Right ventricle myocardium inferior (tissue), 1 donor: ENCODE measurements at regions not wholly inside any gene's neighbourhood (a gene's known extent, or its start where the extent isn't known, plus 50 kb on each side); places are given as distances from the start of the nearest gene placed in this dataset.

Experiments
- ATAC-seq: fragments of 200-7000 bp; cut with Tn5 transposase; one replicate; pipeline ENCODE4 v1.9.1; 2020; ENCODE audit warnings: mild to moderate bottlenecking, moderate library complexity
- DNase-seq: peaks from one replicate; pipeline ENCODE4 v3.0.0; 2021; ENCODE audit errors: missing footprints
- intact Hi-C: fragments of 100-400 bp; cut with DNase I; formaldehyde crosslinking; loops from one replicate; pipeline ENCODE4 v1.11.0; 2022
- donor health status: DM: no; HTN: yes; CAD: no; lungs with severe emphysema.

- intact Hi-C loops, result no loop called here
- ATAC-seq, result no peak
Measured at GRCh38 chr13:44210525-44210924, 163.1 kb upstream of the SERP2 start.

GRCh38 chr13:44211286-44211685, 162.3 kb upstream of the SERP2 start:
- peak; percentile 49 for ATAC-seq
- no peak for DNase-seq
- intact Hi-C loops, result no loop called here

More at GRCh38 chr13:44210525-44210924, 163.1 kb upstream of the SERP2 start:
- no peak for DNase-seq

GRCh38 chr13:44211704-44212346, 161.8 kb upstream of the SERP2 start:
- intact Hi-C loops, result no loop called here
- DNase-seq, result no peak
- ATAC-seq, result no peak

DNA sequence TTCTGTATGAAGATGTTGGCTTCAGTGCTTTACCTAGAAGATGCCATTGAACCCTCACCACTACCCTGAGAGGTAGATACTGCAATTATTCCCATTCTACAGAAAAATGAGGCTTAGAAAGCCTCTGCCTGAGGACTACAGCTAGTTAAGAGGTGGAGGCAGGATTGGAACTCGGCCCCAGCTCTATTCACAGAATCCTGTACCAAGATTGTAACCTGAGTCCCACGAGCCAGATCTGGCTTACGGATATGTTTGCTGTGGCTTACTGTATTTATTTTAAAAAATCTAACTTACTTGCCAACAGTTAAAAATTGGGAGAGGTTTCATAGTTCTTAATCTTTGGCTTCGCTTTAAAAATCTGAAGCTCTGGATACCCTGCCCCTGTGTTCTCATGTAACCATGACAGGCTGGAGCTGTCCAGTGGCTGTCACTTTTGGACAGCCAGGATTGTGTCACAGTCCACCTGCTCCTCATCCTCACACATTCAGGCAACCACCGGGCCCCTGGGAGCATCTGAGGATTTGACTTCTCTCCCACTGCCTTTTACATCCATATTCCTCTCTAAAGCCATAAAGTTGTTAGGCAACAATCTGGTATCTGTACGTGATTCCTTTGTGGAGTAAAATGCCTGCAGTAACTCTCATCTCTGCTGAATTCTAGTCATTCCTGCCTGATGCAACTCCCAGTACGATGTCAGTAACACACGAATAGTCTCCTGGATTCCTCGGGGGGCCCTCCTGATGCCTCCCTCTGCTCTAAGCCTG, 160.8 kb upstream of the SERP2 start:
- DNase-seq (peak; percentile 84), ATAC-seq (peak; percentile 90)
- intact Hi-C loops, result no loop called here

DNA sequence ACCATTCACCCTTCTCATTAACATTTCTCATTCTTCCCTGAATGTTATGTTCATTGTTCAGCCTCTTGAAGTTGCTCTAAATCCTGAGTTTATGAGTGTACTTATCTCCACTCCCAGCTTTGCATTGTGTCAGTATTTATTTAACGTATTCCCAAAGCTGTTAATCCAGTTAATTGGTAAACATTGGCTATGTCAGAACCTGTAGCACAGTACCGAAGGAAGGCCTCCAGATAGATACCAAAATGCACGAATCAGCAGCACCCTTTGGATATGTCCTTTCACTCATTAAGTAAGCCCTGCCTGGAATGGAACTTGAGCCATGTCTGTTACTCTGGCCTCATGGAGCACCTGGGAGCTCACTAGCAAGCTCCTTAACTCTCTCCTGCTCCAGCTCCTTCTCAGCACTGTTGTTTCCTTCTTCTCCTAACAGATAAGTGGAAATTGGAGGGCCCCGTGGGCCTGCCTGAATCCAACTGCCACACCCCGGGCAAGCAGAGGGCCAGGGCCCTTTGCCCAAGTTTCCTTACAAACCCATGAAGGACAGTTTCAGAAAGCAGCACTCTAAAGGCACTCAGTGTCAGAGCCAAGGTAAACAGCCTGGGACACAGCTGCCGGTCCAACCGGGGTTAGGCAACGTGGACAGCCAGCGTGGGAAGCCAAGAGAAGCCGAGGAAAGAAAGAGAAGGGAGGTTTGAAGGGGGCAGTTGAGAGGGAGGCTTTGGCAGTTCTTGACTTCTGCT, 155.0 kb upstream of the SERP2 start:
- ATAC-seq (peak; percentile 94), DNase-seq (peak; percentile 82)
- intact Hi-C loops, result no loop called here

- DNase-seq (no peak), ATAC-seq (peak; percentile 16)
- intact Hi-C loops, result no loop called here
Measured at GRCh38 chr13:44219577-44220548, 153.8 kb upstream of the SERP2 start.

DNA sequence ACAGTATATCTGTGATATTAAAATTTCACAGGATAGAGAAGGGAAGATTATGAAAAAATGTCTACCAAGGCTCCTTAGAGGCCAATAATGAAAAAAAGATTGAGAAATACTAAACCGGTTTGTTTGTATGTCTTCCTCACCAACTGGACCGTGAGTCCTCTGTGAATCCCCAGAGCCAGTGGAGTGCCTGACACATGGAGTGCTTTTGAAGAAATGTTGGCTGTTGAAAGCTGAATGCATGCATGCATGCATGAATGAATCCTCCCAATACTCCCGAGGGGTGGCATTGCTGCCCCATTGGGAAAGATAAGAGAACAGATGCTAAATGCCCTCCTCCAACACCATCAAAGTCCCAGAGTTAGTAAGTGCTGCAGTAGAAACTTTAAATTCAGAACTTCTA, 152.7 kb upstream of the SERP2 start:
- intact Hi-C loops, result no loop called here
- ATAC-seq, result no peak
- DNase-seq, result no peak

DNA sequence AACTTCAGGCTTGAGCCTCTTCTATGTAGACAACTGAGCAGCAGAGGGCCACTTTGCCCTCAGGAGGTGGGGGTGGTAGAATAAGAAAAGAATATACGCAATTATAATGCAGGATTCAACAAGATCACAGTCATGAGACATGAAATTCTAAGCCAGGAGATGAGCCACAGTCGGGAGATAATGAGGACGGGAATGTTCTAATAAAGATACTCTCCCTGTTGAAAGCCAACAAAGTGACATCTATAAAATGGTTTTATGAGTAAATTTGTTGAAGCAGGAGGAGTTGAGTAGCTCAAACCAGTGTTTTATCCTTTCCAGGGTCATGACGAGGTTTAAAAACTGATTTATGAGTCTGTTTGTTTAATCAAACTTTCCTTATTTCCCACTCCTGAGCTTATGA, 152.0 kb upstream of the SERP2 start:
- DNase-seq, result no peak
- intact Hi-C loops, result no loop called here
- no peak for ATAC-seq

GRCh38 chr13:44223770-44224444, 149.7 kb upstream of the SERP2 start:
- intact Hi-C loops, result no loop called here
- DNase-seq (no peak), ATAC-seq (no peak)

GRCh38 chr13:44224450-44225149, 149.0 kb upstream of the SERP2 start:
- ATAC-seq (peak; percentile 95), DNase-seq (no peak)
- intact Hi-C loops, result no loop called here

DNA sequence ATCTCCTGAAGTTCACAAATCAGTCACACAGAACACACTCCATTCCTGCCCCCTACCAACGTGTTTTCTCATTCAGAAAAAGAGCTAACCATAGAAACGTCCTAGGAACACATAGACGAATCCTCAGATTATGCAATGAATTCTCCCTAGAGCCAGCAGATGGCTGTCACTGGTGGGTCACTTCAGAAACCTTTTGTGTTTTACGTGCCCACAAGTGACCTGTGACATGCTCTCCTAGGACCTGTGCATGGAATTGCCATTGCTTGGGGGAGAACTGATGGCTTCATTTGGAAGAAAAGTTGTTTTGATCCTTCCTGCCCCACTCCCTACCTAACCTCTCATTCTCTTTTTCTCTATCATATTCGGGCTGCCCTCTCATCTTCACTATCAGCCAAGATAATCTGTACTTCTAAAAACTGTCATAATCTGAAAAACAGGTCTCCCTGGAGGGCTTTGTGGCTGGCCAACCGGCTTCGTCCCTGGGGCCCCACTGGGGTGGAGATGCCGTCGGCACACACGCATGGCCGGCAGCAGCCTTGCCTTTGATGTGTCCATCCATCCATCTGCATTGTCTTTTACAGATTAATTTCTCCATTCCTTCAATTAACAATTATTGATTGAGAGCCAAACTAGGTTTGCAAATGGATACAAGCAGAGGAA, 144.1 kb upstream of the SERP2 start:
- ATAC-seq, result no peak
- intact Hi-C loops, result loop anchor here (10.0 kb wide), 1 partner anchor 325 kb away; no protein-coding TSS in a partner anchor

GRCh38 chr13:44230071-44230470, 143.6 kb upstream of the SERP2 start:
- DNase-seq, result no peak
- intact Hi-C loops, result loop anchor here (10.0 kb wide), 1 partner anchor 325 kb away; no protein-coding TSS in a partner anchor
- no peak for ATAC-seq

More for the DNA sequence above, 144.1 kb upstream of the SERP2 start:
- no peak for DNase-seq

GRCh38 chr13:44230736-44231135, 142.9 kb upstream of the SERP2 start:
- no peak for DNase-seq
- intact Hi-C loops, result loop anchor here (10.0 kb wide), 1 partner anchor 326 kb away; no protein-coding TSS in a partner anchor

DNA sequence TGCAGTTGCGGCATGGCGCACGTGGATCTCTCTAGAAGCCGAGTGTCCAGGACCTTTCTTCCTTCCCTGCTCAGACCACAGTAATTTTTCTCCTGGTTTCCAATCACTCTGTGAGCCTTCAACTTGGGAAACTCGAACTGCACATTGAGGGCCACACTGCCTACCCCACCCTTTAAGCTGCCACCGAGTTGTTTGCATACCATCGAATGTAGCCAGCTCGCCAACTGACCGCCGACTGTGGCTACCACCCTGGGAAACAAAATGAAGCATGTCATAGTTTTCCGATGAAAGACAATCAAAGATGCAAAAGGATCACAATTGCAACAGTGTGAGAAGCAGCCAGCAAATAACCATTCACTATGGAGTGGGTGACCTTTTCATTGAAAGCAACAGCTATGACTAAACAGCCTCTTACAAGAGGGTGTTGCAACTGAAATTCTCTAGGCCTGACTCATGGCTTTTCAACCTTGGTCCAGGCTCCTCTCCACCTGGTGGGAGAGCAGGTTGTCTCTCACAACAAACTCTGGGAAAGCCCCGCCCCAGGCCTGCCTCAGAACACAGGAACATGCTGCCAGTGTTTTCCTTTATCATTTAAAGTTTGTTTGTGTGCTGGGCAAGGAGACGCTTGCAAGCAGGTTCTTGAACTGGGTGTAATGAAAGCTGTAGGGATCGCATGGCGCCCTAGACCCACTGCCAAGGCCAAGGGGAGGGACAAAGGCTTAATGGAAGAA, 141.7 kb upstream of the SERP2 start:
- intact Hi-C loops, result loop anchor here (10.0 kb wide), 1 partner anchor 327 kb away; no protein-coding TSS in a partner anchor
- DNase-seq, result no peak
- ATAC-seq, result peak; percentile 38

More at GRCh38 chr13:44230736-44231135, 142.9 kb upstream of the SERP2 start:
- ATAC-seq, result no peak

DNA sequence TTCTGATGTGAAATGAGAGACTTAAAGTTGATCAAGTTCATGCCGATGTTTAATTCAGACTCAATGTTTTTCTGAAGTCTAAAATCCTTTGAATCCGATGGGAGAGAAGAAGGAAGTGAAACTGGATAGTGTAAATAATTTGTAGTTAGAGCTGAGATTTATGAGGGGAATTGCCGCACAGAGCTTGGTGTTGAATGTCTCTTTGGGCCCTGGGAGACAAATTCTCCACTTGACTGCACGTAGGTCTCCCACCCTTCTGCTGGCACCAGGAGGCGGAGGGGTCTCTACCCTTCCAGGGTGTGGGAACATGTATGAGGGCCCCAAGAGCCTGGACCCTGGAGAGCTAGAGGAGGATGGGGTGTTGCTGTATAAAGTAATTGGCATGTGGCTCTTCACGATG, 140.8 kb upstream of the SERP2 start:
- DNase-seq, result no peak
- ATAC-seq, result no peak
- intact Hi-C loops, result loop anchor here (10.0 kb wide), 1 partner anchor 328 kb away; no protein-coding TSS in a partner anchor

DNA sequence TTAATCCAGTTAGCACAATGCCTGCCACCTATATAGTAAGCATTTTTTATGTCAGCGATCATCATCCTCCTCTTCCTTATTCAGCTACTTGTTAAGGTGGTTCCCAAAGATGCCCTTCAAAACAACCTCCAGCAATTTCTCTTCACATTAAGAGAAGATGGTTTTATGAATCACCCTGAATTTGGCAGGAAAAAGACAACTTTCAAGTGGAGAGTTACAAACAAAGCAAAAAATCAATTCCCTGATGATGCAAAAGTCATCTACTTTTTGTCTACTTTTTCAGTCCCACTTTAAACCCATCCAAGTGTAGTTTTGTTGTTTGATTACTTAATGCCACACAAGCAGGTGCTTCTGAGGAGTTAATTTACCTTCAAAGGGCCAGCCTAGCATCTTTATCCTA, 139.1 kb upstream of the SERP2 start:
- intact Hi-C loops, result loop anchor here (10.0 kb wide), 1 partner anchor 330 kb away; no protein-coding TSS in a partner anchor
- DNase-seq (no peak), ATAC-seq (no peak)
